GM23248 (cell line): ENCODE measurements at regions not wholly inside any gene's neighbourhood (a gene's known extent, or its start where the extent isn't known, plus 50 kb on each side); places are given as distances from the start of the nearest gene placed in this dataset.

Source experiments
- EZH2 ChIP-seq: fragments of 200-600 bp; sonication (generic); IDR thresholded peaks from 2 replicates; pipeline ENCODE4 v1.6.1; 2018; ENCODE audit warnings: antibody characterized with exemption, mild to moderate bottlenecking; ENCODE audit not compliant: insufficient read depth, poor library complexity, severe bottlenecking
- EZH2phosphoT487 ChIP-seq: fragments of 200-600 bp; sonication (generic); IDR thresholded peaks from 2 replicates; pipeline ENCODE4 v1.6.1; 2018; ENCODE audit warnings: antibody characterized with exemption, moderate library complexity, mild to moderate bottlenecking, low read depth; ENCODE audit not compliant: insufficient read depth

DNA sequence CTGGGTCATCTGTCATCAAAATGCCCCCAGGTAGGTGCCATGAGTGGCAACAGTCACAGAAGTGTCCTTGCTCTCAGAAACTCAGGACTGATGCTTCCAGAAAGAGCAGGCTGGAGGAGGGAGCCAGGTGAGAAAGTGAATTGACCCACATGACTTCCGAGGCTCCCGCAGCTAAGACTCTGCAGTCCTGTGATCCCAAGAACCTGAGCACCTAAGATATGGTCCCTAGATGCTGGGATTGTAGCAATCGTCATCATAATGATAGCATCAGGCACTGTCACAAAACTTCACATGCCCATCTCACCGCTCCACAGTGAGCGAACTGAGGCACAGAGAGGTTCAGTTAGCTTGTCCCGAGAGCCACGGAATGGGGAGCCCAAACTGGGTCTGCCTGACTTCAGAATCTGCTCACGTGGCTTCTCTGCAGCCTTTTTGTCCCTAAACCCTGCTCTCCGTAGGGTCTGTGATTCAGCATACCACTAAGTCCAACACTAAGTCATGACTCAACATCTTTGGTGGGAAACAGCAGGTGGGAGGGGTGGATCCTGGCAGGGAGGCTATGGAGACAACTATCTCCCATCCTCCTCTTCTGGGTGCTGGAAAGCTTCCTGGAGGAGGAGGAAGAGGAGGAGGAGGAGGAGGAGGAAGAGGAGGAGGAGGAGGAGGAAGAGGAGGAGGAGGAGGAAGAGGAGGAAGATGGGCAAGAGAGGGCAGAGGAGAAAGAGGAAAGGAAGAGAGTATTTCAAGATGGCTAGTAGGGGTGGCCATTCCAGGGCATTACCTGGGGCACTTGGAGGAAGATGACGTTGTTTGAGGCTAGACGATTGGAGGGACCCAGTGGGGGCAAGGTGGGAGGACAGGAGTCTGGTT lies 55.5 kb upstream of the DLX4 start:
- TF ChIP-seq EZH2: no peak
- TF ChIP-seq EZH2phosphoT487: no peak
